Lower lobe of right lung (tissue), 2 donors: ENCODE measurements at regions not wholly inside any gene's neighbourhood (a gene's known extent, or its start where the extent isn't known, plus 50 kb on each side); places are given as distances from the start of the nearest gene placed in this dataset.
"Not testable (repeated sequence)": the region's sequence is repeated elsewhere in the genome, so short reads cannot be mapped to it uniquely, and the experiment has no call there.

Experiments
- ATAC-seq, 2 donors: fragments of 200-7000 bp; cut with Tn5 transposase; one replicate each; pipeline ENCODE4 v1.9.1; 2020 to 2022; ENCODE audit warnings: mild to moderate bottlenecking in 2 of 2, moderate library complexity in 2 of 2
- DNase-seq: peaks from one replicate; pipeline ENCODE4 v3.0.0-alpha.2; 2020
- H3K27ac ChIP-seq: fragments of 200-600 bp; one replicate; pipeline ENCODE4 v1.8.0; 2022
- H3K27me3 ChIP-seq: fragments of 200-600 bp; one replicate; pipeline ENCODE4 v1.8.0; 2022; ENCODE audit warnings: low read depth
- H3K36me3 ChIP-seq: fragments of 200-600 bp; one replicate; pipeline ENCODE4 v1.8.0; 2022; ENCODE audit warnings: mild to moderate bottlenecking
- H3K4me1 ChIP-seq: fragments of 200-600 bp; one replicate; pipeline ENCODE4 v1.8.0; 2022
- H3K4me3 ChIP-seq: fragments of 200-600 bp; one replicate; pipeline ENCODE4 v1.8.0; 2022; ENCODE audit warnings: mild to moderate bottlenecking
- H3K9me3 ChIP-seq: fragments of 200-600 bp; one replicate; pipeline ENCODE4 v1.8.0; 2022
- CTCF ChIP-seq: fragments of 200-600 bp; IDR thresholded peaks from one replicate; pipeline ENCODE4 v1.8.0; 2022; ENCODE audit warnings: antibody characterized with exemption, mild to moderate bottlenecking
- intact Hi-C: fragments of 100-400 bp; cut with DNase I; formaldehyde crosslinking; loops from one replicate; pipeline ENCODE4 v1.11.0; 2022
- donor health status: DM: no; HTN: yes; CAD: no; lungs with severe emphysema.

- peak; percentile 59 for DNase-seq
- intact Hi-C loops: no loop called here
- Histone ChIP-seq H3K9me3 (no peaks in the 10 kb centered on the region), H3K27me3 (peaks cover 20% of the 10 kb centered on the region), H3K4me3 (no peak overlapping the region), H3K27ac (no peak overlapping the region), H3K36me3 (no peaks in the 10 kb centered on the region), H3K4me1 (no peaks in the 10 kb centered on the region)
- ATAC-seq: peak; percentile 83 to 84
- peak; percentile 72 for TF ChIP-seq CTCF
Observed at GRCh38 chr5:174793684-174794328, 69.4 kb downstream of the MSX2 start.

GRCh38 chr5:174793076-174793475 lies 68.7 kb downstream of the MSX2 start:
- Histone ChIP-seq H3K27ac (no peak overlapping the region), H3K4me1 (no peaks in the 10 kb centered on the region), H3K9me3 (no peaks in the 10 kb centered on the region), H3K4me3 (no peak overlapping the region), H3K27me3 (peaks cover 17% of the 10 kb centered on the region), H3K36me3 (no peaks in the 10 kb centered on the region)
- TF ChIP-seq CTCF: no peak
- ATAC-seq (no peak), DNase-seq (no peak)
- intact Hi-C loops: no loop called here

GRCh38 chr5:174792265-174792664 lies 67.9 kb downstream of the MSX2 start:
- H3K4me1 ChIP-seq, H3K27ac ChIP-seq, H3K9me3 ChIP-seq, intact Hi-C loops, ATAC-seq, H3K4me3 ChIP-seq, DNase-seq, H3K36me3 ChIP-seq: not testable (repeated sequence)
- peaks cover 17% of the 10 kb centered on the region for H3K27me3 ChIP-seq

GRCh38 chr5:174790906-174791305 lies 66.5 kb downstream of the MSX2 start:
- Histone ChIP-seq H3K27ac (no peak overlapping the region), H3K4me3 (no peak overlapping the region), H3K27me3 (peaks cover 17% of the 10 kb centered on the region), H3K4me1 (no peaks in the 10 kb centered on the region), H3K9me3 (no peaks in the 10 kb centered on the region), H3K36me3 (no peaks in the 10 kb centered on the region)
- DNase-seq (no peak), ATAC-seq (no peak)
- no peak for TF ChIP-seq CTCF
- intact Hi-C loops: no loop called here

- Histone ChIP-seq H3K9me3 (no peaks in the 10 kb centered on the region), H3K27ac (no peak overlapping the region), H3K4me1 (no peaks in the 10 kb centered on the region), H3K27me3 (peaks cover 17% of the 10 kb centered on the region), H3K4me3 (no peak overlapping the region), H3K36me3 (no peaks in the 10 kb centered on the region)
- no peak for TF ChIP-seq CTCF
- DNase-seq (no peak), ATAC-seq (no peak)
- intact Hi-C loops: no loop called here
Observed at GRCh38 chr5:174789596-174789995, 65.2 kb downstream of the MSX2 start.

- Histone ChIP-seq H3K4me1 (no peaks in the 10 kb centered on the region), H3K36me3 (no peaks in the 10 kb centered on the region), H3K9me3 (no peaks in the 10 kb centered on the region), H3K27me3 (no peaks in the 10 kb centered on the region), H3K4me3 (no peak overlapping the region), H3K27ac (no peak overlapping the region)
- no peak for ATAC-seq
- intact Hi-C loops: no loop called here
- no peak for DNase-seq
- no peak for TF ChIP-seq CTCF
Observed at GRCh38 chr5:174785120-174785680, 60.8 kb downstream of the MSX2 start.
